A549 (cell line): ENCODE measurements at regions not wholly inside any gene's neighbourhood (a gene's known extent, or its start where the extent isn't known, plus 50 kb on each side); places are given as distances from the start of the nearest gene placed in this dataset.
"Not testable (repeated sequence)": the region's sequence is repeated elsewhere in the genome, so short reads cannot be mapped to it uniquely, and the experiment has no call there.

Source experiments
- CBX2 ChIP-seq: fragments of 200-600 bp; sonication (generic); IDR thresholded peaks from 2 replicates; pipeline ENCODE4 v1.6.1; 2016; ENCODE audit warnings: low read depth, mild to moderate bottlenecking, borderline replicate concordance
- EHMT2 ChIP-seq: fragments of 200-600 bp; sonication (generic); IDR thresholded peaks from 2 replicates; pipeline ENCODE4 v1.6.1; 2016; ENCODE audit warnings: antibody characterized with exemption, low read depth, mild to moderate bottlenecking, moderate library complexity
- EP300 ChIP-seq, 2 experiments: fragments of >200 bp; sonication (Bioruptor Twin); formaldehyde crosslinking; IDR thresholded peaks; 2 replicates in 1 of 2; 3 replicates in 1 of 2; pipeline ENCODE4 v1.6.1; 2016 to 2017
- HOXB13 ChIP-seq: fragments of 250-450 bp; sonication (Bioruptor Pico); IDR thresholded peaks from 2 replicates; pipeline ENCODE4 v1.5.0; 2020; ENCODE audit warnings: low read depth, mild to moderate bottlenecking, moderate library complexity
- KDM5A ChIP-seq: fragments of 200-600 bp; sonication (generic); IDR thresholded peaks from 2 replicates; pipeline ENCODE4 v1.6.1; 2016; ENCODE audit warnings: antibody characterized with exemption, mild to moderate bottlenecking
- MAFK ChIP-seq: fragments of 450-650 bp; IDR thresholded peaks from 2 replicates; pipeline ENCODE4 v1.6.1; 2014; ENCODE audit not compliant: partially characterized antibody
- POLR2A ChIP-seq: IDR thresholded peaks from 2 replicates; pipeline ENCODE4 v1.6.1; 2012; ENCODE audit warnings: mild to moderate bottlenecking, low read length
- RAD21 ChIP-seq, 2 experiments: fragments of >200 bp in 1 of 2; sonication (Bioruptor Twin) in 1 of 2; formaldehyde crosslinking in 1 of 2; IDR thresholded peaks in 1 of 2; conservative IDR thresholded peaks in 1 of 2; 2 replicates in 1 of 2; 3 replicates in 1 of 2; pipeline ENCODE4 v1.6.1; 2012 to 2018; ENCODE audit warnings: inconsistent platforms in 1 of 2
- TP53 ChIP-seq: fragments of 250-450 bp; sonication (Bioruptor Pico); IDR thresholded peaks from 2 replicates; pipeline ENCODE4 v1.5.0; 2021; ENCODE audit warnings: mild to moderate bottlenecking, moderate library complexity
- TF ChIP-seq, protein P1 (sequence below): fragments of >200 bp; sonication (Bioruptor Twin); formaldehyde crosslinking; IDR thresholded peaks from 3 replicates; pipeline ENCODE4 v1.5.1; 2016
- TF ChIP-seq, protein P2 (sequence below): IDR thresholded peaks from 2 replicates; pipeline ENCODE4 v1.6.1; 2012; ENCODE audit warnings: low read depth, borderline replicate concordance

- not testable (repeated sequence) for TF ChIP-seq TP53; POLR2A; EP300 (IDR thresholded peaks at IDR 0.05); CBX2; HOXB13 (CRISPR knock-in tag); KDM5A; MAFK; EHMT2; RAD21 (conservative IDR thresholded peaks at IDR 0.05 in 1 of 2, IDR thresholded peaks at IDR 0.05 in 1 of 2)
- TF ChIP-seq, protein P1, sequence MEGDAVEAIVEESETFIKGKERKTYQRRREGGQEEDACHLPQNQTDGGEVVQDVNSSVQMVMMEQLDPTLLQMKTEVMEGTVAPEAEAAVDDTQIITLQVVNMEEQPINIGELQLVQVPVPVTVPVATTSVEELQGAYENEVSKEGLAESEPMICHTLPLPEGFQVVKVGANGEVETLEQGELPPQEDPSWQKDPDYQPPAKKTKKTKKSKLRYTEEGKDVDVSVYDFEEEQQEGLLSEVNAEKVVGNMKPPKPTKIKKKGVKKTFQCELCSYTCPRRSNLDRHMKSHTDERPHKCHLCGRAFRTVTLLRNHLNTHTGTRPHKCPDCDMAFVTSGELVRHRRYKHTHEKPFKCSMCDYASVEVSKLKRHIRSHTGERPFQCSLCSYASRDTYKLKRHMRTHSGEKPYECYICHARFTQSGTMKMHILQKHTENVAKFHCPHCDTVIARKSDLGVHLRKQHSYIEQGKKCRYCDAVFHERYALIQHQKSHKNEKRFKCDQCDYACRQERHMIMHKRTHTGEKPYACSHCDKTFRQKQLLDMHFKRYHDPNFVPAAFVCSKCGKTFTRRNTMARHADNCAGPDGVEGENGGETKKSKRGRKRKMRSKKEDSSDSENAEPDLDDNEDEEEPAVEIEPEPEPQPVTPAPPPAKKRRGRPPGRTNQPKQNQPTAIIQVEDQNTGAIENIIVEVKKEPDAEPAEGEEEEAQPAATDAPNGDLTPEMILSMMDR = not testable (repeated sequence)
- TF ChIP-seq, protein P2, sequence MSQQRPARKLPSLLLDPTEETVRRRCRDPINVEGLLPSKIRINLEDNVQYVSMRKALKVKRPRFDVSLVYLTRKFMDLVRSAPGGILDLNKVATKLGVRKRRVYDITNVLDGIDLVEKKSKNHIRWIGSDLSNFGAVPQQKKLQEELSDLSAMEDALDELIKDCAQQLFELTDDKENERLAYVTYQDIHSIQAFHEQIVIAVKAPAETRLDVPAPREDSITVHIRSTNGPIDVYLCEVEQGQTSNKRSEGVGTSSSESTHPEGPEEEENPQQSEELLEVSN = not testable (repeated sequence)
These were observed 156.8 kb upstream of the SNX2 start for GRCh38 chr5:122618046-122618445.
